Rectal smooth muscle tissue (tissue), 1 donor: ENCODE measurements at regions not wholly inside any gene's neighbourhood (a gene's known extent, or its start where the extent isn't known, plus 50 kb on each side); places are given as distances from the start of the nearest gene placed in this dataset.

Source experiments
- H3K27ac ChIP-seq: one replicate; pipeline ENCODE4 v1.7.0; 2013; ENCODE audit warnings: low read depth, low read length, inconsistent platforms
- H3K27me3 ChIP-seq: one replicate; pipeline ENCODE4 v1.7.0; 2013; ENCODE audit warnings: low read length; ENCODE audit not compliant: control insufficient read depth, insufficient read depth
- H3K36me3 ChIP-seq: one replicate; pipeline ENCODE4 v1.7.0; 2013; ENCODE audit warnings: low read length; ENCODE audit not compliant: control insufficient read depth, insufficient read depth
- H3K4me1 ChIP-seq: one replicate; pipeline ENCODE4 v1.7.0; 2013; ENCODE audit warnings: low read length; ENCODE audit not compliant: control insufficient read depth, insufficient read depth
- H3K4me3 ChIP-seq: one replicate; pipeline ENCODE4 v1.7.0; 2013; ENCODE audit warnings: low read length
- H3K9ac ChIP-seq: one replicate; pipeline ENCODE4 v1.7.0; 2013; ENCODE audit warnings: low read length

DNA sequence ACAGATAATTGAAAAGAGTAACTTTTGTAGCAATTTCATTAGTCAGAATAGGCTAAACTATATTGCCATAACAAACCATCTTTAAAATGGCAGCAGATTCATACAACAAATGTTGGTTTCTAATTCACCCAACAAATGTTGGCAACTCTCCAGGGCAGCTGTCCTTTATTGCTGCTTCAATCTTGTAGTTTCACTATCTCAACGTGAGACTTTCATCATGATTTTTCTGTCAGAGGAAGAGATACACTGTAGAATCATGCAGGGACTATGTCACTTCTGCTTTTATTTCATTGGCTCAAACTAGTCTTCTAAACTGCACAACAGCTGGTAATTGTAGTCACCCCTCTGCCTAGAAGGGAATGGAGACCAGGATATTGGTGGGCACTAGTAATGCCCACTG is 174.2 kb downstream of the TANC2 start:
- Histone ChIP-seq H3K4me1 (no peaks in the 10 kb centered on the region), H3K27ac (no peak overlapping the region), H3K4me3 (no peak overlapping the region), H3K27me3 (no peaks in the 10 kb centered on the region), H3K9ac (no peak overlapping the region), H3K36me3 (no peaks in the 10 kb centered on the region)

GRCh38 chr17:63142836-63143235 is 176.8 kb downstream of the TANC2 start:
- H3K4me1 ChIP-seq, result no peaks in the 10 kb centered on the region
- no peak overlapping the region for H3K27ac ChIP-seq
- H3K27me3 ChIP-seq, result no peaks in the 10 kb centered on the region
- no peaks in the 10 kb centered on the region for H3K36me3 ChIP-seq
- no peak overlapping the region for H3K9ac ChIP-seq
- H3K4me3 ChIP-seq, result no peak overlapping the region

- Histone ChIP-seq H3K27ac (no peak overlapping the region), H3K27me3 (no peaks in the 10 kb centered on the region), H3K36me3 (no peaks in the 10 kb centered on the region), H3K9ac (no peak overlapping the region), H3K4me3 (no peak overlapping the region), H3K4me1 (no peaks in the 10 kb centered on the region)
Measured at GRCh38 chr17:63150490-63150889, 184.5 kb downstream of the TANC2 start.

DNA sequence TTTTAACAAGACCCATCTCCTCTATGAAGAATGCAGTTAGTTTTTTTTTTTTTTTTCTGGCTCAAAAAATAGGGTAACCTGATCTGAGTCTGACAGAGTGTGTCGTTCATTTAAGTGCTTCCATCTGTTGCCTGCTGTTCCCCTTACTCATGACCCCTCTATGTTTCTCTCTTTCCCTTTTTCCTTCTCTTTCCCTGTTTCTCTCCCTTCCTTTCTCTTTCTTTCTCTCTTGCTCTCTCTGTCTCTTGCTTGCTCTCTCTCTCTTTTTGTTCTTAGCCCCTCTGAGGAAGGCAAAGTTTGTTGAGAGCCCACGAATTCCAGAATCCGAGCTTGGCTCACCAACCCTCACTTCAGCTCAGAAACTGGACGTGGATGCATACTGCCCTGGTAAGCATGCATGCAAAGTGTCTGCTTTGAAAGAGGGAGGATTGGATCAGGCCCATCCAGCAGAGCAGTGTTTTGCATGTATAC is 185.0 kb downstream of the TANC2 start:
- no peak overlapping the region for H3K27ac ChIP-seq
- H3K9ac ChIP-seq, result no peak overlapping the region
- H3K36me3 ChIP-seq, result no peaks in the 10 kb centered on the region
- no peaks in the 10 kb centered on the region for H3K27me3 ChIP-seq
- no peaks in the 10 kb centered on the region for H3K4me1 ChIP-seq
- peak overlapping the region; percentile 1 for H3K4me3 ChIP-seq

- no peaks in the 10 kb centered on the region for H3K36me3 ChIP-seq
- no peak overlapping the region for H3K27ac ChIP-seq
- H3K9ac ChIP-seq, result no peak overlapping the region
- no peaks in the 10 kb centered on the region for H3K4me1 ChIP-seq
- H3K4me3 ChIP-seq, result no peak overlapping the region
- no peaks in the 10 kb centered on the region for H3K27me3 ChIP-seq
Measured at GRCh38 chr17:63151941-63152523, 186.0 kb downstream of the TANC2 start.

DNA sequence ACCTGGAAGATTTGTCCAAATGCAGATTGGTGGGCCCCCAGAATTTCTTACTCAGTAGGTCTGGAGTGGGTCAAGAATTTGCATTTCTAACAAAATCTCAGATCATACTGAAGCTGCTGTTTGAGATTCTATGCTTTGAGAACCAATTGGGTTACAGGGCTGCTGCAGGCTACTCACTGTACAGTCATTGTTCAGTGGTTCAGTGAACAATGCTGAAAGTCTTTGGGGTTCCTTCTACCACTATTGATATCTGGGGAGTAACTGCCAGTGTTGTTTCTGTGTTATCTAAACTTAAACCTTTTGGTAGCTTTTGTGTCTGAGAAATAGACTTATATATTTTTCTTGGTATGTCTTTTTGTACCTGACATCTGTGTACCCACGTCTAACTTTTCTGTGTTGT is 187.5 kb downstream of the TANC2 start:
- Histone ChIP-seq H3K4me1 (no peaks in the 10 kb centered on the region), H3K9ac (no peak overlapping the region), H3K4me3 (no peak overlapping the region), H3K27ac (no peak overlapping the region), H3K36me3 (no peaks in the 10 kb centered on the region), H3K27me3 (no peaks in the 10 kb centered on the region)

- no peak overlapping the region for H3K27ac ChIP-seq
- H3K4me1 ChIP-seq, result no peaks in the 10 kb centered on the region
- H3K36me3 ChIP-seq, result no peaks in the 10 kb centered on the region
- H3K27me3 ChIP-seq, result no peaks in the 10 kb centered on the region
- H3K4me3 ChIP-seq, result no peak overlapping the region
- no peak overlapping the region for H3K9ac ChIP-seq
Measured at GRCh38 chr17:63154586-63155244, 188.7 kb downstream of the TANC2 start.

- Histone ChIP-seq H3K36me3 (no peaks in the 10 kb centered on the region), H3K4me1 (no peaks in the 10 kb centered on the region), H3K27me3 (no peaks in the 10 kb centered on the region), H3K4me3 (no peak overlapping the region), H3K9ac (no peak overlapping the region), H3K27ac (no peak overlapping the region)
Measured at GRCh38 chr17:63156986-63157385, 191.0 kb downstream of the TANC2 start.

DNA sequence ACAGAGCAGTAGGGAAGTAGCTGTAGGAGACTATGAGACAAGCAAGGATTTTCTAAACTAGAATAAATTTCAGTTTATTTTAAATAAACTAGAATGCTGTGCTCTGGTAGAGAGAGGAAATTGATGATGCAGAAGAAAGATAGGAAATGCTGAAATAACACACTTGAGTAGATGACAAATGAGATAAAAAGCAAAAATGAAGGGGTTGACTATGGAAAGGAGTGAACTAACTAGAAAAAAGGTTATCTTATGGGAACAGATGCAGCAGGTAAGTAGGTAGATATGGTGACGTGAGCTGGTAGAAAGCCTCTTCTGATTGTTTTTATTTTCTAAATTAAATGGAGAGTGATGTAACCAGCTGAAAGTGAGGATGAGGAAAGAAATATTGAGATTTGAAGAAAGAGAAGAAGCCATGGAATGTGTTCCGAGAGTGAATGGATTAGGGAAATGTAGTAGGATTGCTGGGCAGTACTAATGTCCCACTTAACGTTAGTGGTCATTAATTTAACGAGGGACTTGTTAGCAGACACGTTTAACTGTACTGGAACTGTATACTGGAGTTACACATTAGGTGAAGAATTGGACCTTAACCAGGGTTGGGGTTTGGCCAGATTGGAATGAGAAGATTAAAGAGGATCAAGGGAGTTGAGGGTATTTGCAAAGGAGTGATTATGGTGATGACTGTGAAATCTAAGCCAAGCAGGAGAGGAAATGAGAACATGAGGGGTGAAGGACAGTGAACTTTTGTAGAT is 196.5 kb downstream of the TANC2 start:
- H3K9ac ChIP-seq, result no peak overlapping the region
- no peak overlapping the region for H3K27ac ChIP-seq
- H3K4me1 ChIP-seq, result no peaks in the 10 kb centered on the region
- H3K4me3 ChIP-seq, result no peak overlapping the region
- no peaks in the 10 kb centered on the region for H3K36me3 ChIP-seq
- H3K27me3 ChIP-seq, result no peaks in the 10 kb centered on the region

DNA sequence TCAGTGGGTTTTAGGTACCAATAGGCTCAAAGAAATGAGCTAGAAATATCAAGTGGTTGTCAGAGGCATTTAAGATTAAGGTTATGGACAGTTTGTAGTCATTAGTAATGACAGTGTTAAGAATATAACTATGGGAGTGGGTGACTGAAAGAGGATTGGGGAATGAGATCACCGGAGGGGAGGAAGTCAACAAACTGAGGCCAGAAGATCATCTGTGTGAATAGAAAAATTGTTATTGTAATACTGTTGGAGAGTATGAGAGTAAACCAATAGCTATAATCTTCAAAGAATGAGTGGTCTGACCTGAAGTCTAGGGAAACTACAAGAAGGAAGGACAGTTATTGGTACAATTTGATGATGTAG is 197.1 kb downstream of the TANC2 start:
- no peaks in the 10 kb centered on the region for H3K36me3 ChIP-seq
- no peak overlapping the region for H3K27ac ChIP-seq

DNA sequence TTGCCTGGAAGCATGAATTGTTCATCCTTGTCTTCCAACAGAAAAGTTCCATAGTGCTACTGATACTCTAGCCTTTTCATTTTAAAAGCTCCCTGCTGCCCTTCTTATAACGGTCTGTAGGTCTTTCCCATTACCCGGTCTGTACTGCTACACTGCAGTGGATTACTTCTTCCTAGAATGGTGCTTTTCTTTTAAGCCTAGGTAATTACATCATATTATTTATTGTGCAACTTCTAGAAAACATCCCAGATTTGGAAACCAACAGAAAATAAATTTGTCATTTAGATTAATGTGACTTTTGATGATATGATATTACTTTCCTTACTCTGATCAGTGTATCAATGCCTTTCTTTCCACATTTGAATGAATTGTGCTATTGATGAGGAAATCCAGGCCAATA is 199.4 kb downstream of the TANC2 start:
- Histone ChIP-seq H3K27ac (no peak overlapping the region), H3K27me3 (no peaks in the 10 kb centered on the region), H3K9ac (no peak overlapping the region), H3K4me3 (no peak overlapping the region), H3K36me3 (no peaks in the 10 kb centered on the region), H3K4me1 (no peaks in the 10 kb centered on the region)

More for the DNA sequence above, 197.1 kb downstream of the TANC2 start:
- H3K27me3 ChIP-seq, result no peaks in the 10 kb centered on the region
- no peak overlapping the region for H3K9ac ChIP-seq
- no peak overlapping the region for H3K4me3 ChIP-seq
- no peaks in the 10 kb centered on the region for H3K4me1 ChIP-seq

- Histone ChIP-seq H3K9ac (no peak overlapping the region), H3K4me3 (no peak overlapping the region), H3K27me3 (no peaks in the 10 kb centered on the region), H3K27ac (no peak overlapping the region), H3K4me1 (no peaks in the 10 kb centered on the region), H3K36me3 (no peaks in the 10 kb centered on the region)
Measured at GRCh38 chr17:63170795-63171194, 204.8 kb downstream of the TANC2 start.
